Endothelial cell (in vitro differentiated cells): ENCODE measurements at regions not wholly inside any gene's neighbourhood (a gene's known extent, or its start where the extent isn't known, plus 50 kb on each side); places are given as distances from the start of the nearest gene placed in this dataset.
"Not testable (repeated sequence)": the region's sequence is repeated elsewhere in the genome, so short reads cannot be mapped to it uniquely, and the experiment has no call there.

Source experiments
- DNase-seq: peaks from one replicate; pipeline ENCODE4 v3.0.0; 2021; ENCODE audit warnings: low spot score
- H3K27ac Mint-ChIP-seq: one replicate; pipeline ENCODE4 v1.8.0; 2021; ENCODE audit warnings: mixed read lengths, inconsistent platforms; ENCODE audit not compliant: unreplicated experiment
- H3K27me3 Mint-ChIP-seq: one replicate; pipeline ENCODE4 v1.8.0; 2021; ENCODE audit warnings: mild to moderate bottlenecking, moderate library complexity, mixed read lengths, inconsistent platforms; ENCODE audit not compliant: unreplicated experiment
- H3K36me3 Mint-ChIP-seq: one replicate; pipeline ENCODE4 v1.8.0; 2021; ENCODE audit warnings: mild to moderate bottlenecking, low read depth, mixed read lengths, inconsistent platforms; ENCODE audit not compliant: unreplicated experiment
- H3K4me1 Mint-ChIP-seq: one replicate; pipeline ENCODE4 v1.8.0; 2021; ENCODE audit warnings: mild to moderate bottlenecking, mixed read lengths, inconsistent platforms; ENCODE audit not compliant: unreplicated experiment
- H3K4me3 Mint-ChIP-seq: one replicate; pipeline ENCODE4 v1.8.0; 2021; ENCODE audit warnings: mild to moderate bottlenecking, mixed read lengths, inconsistent platforms; ENCODE audit not compliant: unreplicated experiment
- H3K9me3 Mint-ChIP-seq: one replicate; pipeline ENCODE4 v1.8.0; 2021; ENCODE audit warnings: mixed read lengths, inconsistent platforms; ENCODE audit not compliant: unreplicated experiment
- TF ChIP-seq, protein P1 (sequence below): fragments of 200-600 bp; sonication (generic); IDR thresholded peaks from one replicate; pipeline ENCODE4 v1.5.0; 2021; ENCODE audit warnings: antibody characterized with exemption; ENCODE audit not compliant: unreplicated experiment

GRCh38 chr12:78562368-78563205, 302.0 kb upstream of the SYT1 start:
- H3K9me3 Mint-ChIP-seq: no peaks in the 10 kb centered on the region
- no peaks in the 10 kb centered on the region for H3K27me3 Mint-ChIP-seq

GRCh38 chr12:78563826-78564225, 300.7 kb upstream of the SYT1 start:
- Mint-ChIP-seq H3K27ac (no peak overlapping the region), H3K27me3 (no peaks in the 10 kb centered on the region), H3K4me3 (no peak overlapping the region), H3K36me3 (no peaks in the 10 kb centered on the region), H3K9me3 (no peaks in the 10 kb centered on the region), H3K4me1 (no peaks in the 10 kb centered on the region)
- TF ChIP-seq, protein P1, sequence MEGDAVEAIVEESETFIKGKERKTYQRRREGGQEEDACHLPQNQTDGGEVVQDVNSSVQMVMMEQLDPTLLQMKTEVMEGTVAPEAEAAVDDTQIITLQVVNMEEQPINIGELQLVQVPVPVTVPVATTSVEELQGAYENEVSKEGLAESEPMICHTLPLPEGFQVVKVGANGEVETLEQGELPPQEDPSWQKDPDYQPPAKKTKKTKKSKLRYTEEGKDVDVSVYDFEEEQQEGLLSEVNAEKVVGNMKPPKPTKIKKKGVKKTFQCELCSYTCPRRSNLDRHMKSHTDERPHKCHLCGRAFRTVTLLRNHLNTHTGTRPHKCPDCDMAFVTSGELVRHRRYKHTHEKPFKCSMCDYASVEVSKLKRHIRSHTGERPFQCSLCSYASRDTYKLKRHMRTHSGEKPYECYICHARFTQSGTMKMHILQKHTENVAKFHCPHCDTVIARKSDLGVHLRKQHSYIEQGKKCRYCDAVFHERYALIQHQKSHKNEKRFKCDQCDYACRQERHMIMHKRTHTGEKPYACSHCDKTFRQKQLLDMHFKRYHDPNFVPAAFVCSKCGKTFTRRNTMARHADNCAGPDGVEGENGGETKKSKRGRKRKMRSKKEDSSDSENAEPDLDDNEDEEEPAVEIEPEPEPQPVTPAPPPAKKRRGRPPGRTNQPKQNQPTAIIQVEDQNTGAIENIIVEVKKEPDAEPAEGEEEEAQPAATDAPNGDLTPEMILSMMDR: no peak
- DNase-seq: no peak

More at GRCh38 chr12:78562368-78563205, 302.0 kb upstream of the SYT1 start:
- Mint-ChIP-seq H3K4me1 (no peaks in the 10 kb centered on the region), H3K36me3 (no peaks in the 10 kb centered on the region), H3K27ac (no peak overlapping the region), H3K4me3 (no peak overlapping the region)
- TF ChIP-seq, protein P1: peak; percentile 30
- DNase-seq: no peak

GRCh38 chr12:78566456-78566855, 298.1 kb upstream of the SYT1 start:
- no peaks in the 10 kb centered on the region for H3K27me3 Mint-ChIP-seq
- no peaks in the 10 kb centered on the region for H3K36me3 Mint-ChIP-seq
- TF ChIP-seq, protein P1: no peak
- H3K4me3 Mint-ChIP-seq: no peak overlapping the region
- H3K4me1 Mint-ChIP-seq: no peaks in the 10 kb centered on the region
- H3K27ac Mint-ChIP-seq: no peak overlapping the region
- no peaks in the 10 kb centered on the region for H3K9me3 Mint-ChIP-seq
- DNase-seq: no peak

- Mint-ChIP-seq H3K27ac (no peak overlapping the region), H3K4me3 (no peak overlapping the region), H3K36me3 (no peaks in the 10 kb centered on the region), H3K9me3 (no peaks in the 10 kb centered on the region), H3K27me3 (no peaks in the 10 kb centered on the region), H3K4me1 (peaks cover 12% of the 10 kb centered on the region)
- no peak for DNase-seq
- TF ChIP-seq, protein P1: no peak
Observed at GRCh38 chr12:78568321-78569020, 296.1 kb upstream of the SYT1 start.

DNA sequence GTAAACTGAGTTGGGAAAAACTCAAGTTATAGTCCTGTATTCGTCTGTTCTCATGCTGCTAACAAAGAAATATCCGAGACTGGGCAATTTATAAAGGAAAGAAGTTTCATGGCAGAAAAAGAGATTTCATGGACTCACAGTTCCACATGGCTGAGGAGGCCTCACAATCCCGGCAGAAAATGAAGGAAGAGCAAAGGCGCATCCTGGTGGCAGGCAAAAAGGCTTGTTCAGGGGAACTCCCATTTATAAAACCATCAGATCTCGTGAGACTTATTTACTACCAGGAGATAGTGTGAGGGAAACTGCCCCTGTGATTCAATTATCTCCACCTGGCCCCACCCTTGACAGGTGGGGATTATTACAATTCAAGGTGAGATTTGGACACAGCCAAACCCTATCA, 292.6 kb upstream of the SYT1 start:
- DNase-seq: no peak
- Mint-ChIP-seq H3K27ac (no peak overlapping the region), H3K4me1 (peaks cover 12% of the 10 kb centered on the region), H3K36me3 (no peaks in the 10 kb centered on the region), H3K27me3 (peaks cover 2% of the 10 kb centered on the region), H3K4me3 (no peak overlapping the region), H3K9me3 (no peaks in the 10 kb centered on the region)
- TF ChIP-seq, protein P1: no peak

DNA sequence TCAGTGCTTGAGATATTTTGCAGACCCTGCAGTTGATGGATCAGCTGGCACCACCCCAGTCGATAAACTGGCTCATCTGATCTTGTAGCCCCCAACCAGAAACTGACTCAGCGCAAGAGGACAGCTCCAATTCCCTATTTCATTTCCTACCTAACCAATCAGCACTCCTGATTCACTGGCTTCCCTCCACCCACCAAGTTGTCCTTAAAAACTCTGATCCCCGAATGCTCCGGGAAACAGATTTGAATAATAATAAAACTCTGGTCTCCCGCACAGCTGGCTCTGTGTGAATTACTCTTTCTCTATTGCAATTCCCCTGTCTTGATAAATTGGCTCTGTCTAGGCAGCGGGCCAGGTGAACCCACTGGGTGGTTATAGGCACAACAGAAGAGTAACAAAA, 289.4 kb upstream of the SYT1 start:
- not testable (repeated sequence) for H3K36me3 Mint-ChIP-seq, H3K4me3 Mint-ChIP-seq, H3K27me3 Mint-ChIP-seq, H3K9me3 Mint-ChIP-seq, DNase-seq, H3K27ac Mint-ChIP-seq
- peaks cover 18% of the 10 kb centered on the region for H3K4me1 Mint-ChIP-seq
